Loucy (cell line): ENCODE measurements at regions not wholly inside any gene's neighbourhood (a gene's known extent, or its start where the extent isn't known, plus 50 kb on each side); places are given as distances from the start of the nearest gene placed in this dataset.

Experiments used
- H2AFZ ChIP-seq: fragments of 200-600 bp; sonication (generic); 2 replicates; pipeline ENCODE4 v1.6.0; 2016; ENCODE audit warnings: antibody characterized with exemption, mild to moderate bottlenecking, low read length, moderate library complexity
- H3F3A ChIP-seq: fragments of 200-600 bp; 2 replicates; pipeline ENCODE4 v1.6.0; 2016; ENCODE audit warnings: antibody characterized with exemption, low read depth, mild to moderate bottlenecking
- H3K27me3 ChIP-seq: fragments of 200-600 bp; sonication (generic); 2 replicates; pipeline ENCODE4 v1.6.1; 2014; ENCODE audit warnings: low read length, mild to moderate bottlenecking; ENCODE audit not compliant: insufficient read depth, poor library complexity, severe bottlenecking
- H3K36me3 ChIP-seq: fragments of 200-600 bp; sonication (generic); 2 replicates; pipeline ENCODE4 v1.6.1; 2016; ENCODE audit warnings: low read length; ENCODE audit not compliant: insufficient read depth
- H3K4me1 ChIP-seq: fragments of 200-600 bp; sonication (generic); 2 replicates; pipeline ENCODE4 v1.5.1; 2014; ENCODE audit warnings: low read length, mild to moderate bottlenecking; ENCODE audit not compliant: insufficient read depth, poor library complexity, severe bottlenecking
- H3K4me2 ChIP-seq: fragments of 200-600 bp; sonication (generic); 2 replicates; pipeline ENCODE4 v1.6.0; 2014; ENCODE audit warnings: antibody characterized with exemption, low read length, low read depth, mild to moderate bottlenecking; ENCODE audit not compliant: poor library complexity, severe bottlenecking
- H3K4me3 ChIP-seq: fragments of 200-600 bp; sonication (generic); 2 replicates; pipeline ENCODE4 v1.5.1; 2014; ENCODE audit warnings: low read length, mild to moderate bottlenecking, mixed read lengths; ENCODE audit not compliant: poor library complexity, severe bottlenecking
- H3K79me2 ChIP-seq: fragments of 200-600 bp; sonication (generic); 2 replicates; pipeline ENCODE4 v1.6.1; 2014; ENCODE audit warnings: low read length; ENCODE audit not compliant: insufficient read depth
- H3K9ac ChIP-seq: fragments of 200-600 bp; sonication (generic); 2 replicates; pipeline ENCODE4 v1.6.0; 2014; ENCODE audit warnings: mild to moderate bottlenecking, low read depth, low read length, moderate library complexity; ENCODE audit not compliant: poor library complexity, severe bottlenecking
- H3K9me2 ChIP-seq: fragments of 200-600 bp; sonication (generic); replicated peaks from 2 replicates; pipeline ENCODE4 v1.6.1; 2016; ENCODE audit warnings: low read depth, low read length, mixed read lengths
- H3K9me3 ChIP-seq: fragments of 200-600 bp; sonication (generic); 2 replicates; pipeline ENCODE4 v1.6.1; 2014; ENCODE audit warnings: mild to moderate bottlenecking, antibody characterized with exemption, low read length, low read depth; ENCODE audit not compliant: insufficient read depth
- H4K20me1 ChIP-seq: fragments of 200-600 bp; sonication (generic); 2 replicates; pipeline ENCODE4 v1.6.0; 2014; ENCODE audit warnings: antibody characterized with exemption, low read length, mild to moderate bottlenecking; ENCODE audit not compliant: insufficient read depth, poor library complexity, severe bottlenecking
- CTCF ChIP-seq: fragments of 200-600 bp; sonication (generic); conservative IDR thresholded peaks from 2 replicates; pipeline ENCODE4 v1.5.1; 2014; ENCODE audit warnings: mild to moderate bottlenecking, antibody characterized with exemption, low read length
- EZH2phosphoT487 ChIP-seq: fragments of 200-600 bp; IDR thresholded peaks from 2 replicates; pipeline ENCODE4 v1.6.1; 2018; ENCODE audit warnings: antibody characterized with exemption, mild to moderate bottlenecking, moderate library complexity, borderline replicate concordance

DNA sequence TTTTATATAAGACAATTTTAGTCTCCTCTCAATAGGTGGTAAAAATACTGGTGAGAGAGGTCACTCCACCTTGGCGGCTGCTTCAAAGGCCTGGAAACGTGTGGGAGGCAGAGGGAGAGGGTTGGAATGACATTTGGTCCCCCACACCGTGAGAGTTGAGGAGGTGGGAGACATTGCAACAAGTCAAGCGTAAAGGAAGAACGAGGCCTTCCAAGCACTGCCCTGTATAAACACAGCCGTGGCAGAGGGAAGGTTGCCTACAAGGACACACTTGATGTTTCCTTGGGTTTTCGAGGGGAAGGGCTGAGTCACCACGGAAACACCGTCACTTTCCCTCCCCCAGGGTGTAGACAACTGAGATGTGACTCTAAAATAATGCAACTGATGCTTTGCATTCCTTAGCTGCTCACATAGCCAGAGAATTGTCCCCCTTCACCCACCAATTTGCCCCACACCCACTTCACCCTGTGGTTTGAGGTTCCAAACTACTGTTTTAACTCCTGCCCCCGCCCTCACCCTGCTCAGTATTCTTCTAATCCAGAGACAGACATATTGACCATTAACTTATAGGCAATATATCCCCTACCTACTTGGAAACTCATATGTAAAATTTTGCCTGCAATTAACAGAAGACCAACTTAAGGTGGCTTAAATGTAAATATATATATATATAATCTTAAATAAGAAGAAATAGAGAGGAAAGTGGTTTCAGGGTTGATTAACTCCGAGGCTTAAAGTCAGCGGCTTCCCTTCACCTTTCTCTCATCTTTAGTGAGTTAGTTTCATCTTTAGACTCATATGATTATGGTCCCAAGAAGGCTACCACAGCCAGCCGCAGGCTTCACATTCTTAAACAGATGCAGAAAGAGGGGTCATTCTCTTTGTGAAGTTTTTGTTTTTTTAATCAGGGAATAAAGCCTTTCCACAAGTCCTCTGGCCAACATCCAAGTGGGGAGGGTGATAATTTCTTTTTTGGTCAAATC, 54.1 kb upstream of the BDNF start:
- Histone ChIP-seq H4K20me1 (no peaks in the 10 kb centered on the region), H3K36me3 (no peaks in the 10 kb centered on the region), H3K4me2 (no peak overlapping the region), H3K9me3 (no peaks in the 10 kb centered on the region), H3K4me1 (no peaks in the 10 kb centered on the region), H3K27me3 (no peaks in the 10 kb centered on the region), H3K4me3 (no peak overlapping the region), H3K9ac (no peak overlapping the region), H2AFZ (no peak overlapping the region), H3K9me2 (no peaks in the 10 kb centered on the region), H3K79me2 (no peaks in the 10 kb centered on the region), H3F3A (no peaks in the 10 kb centered on the region)
- TF ChIP-seq CTCF (no peak), EZH2phosphoT487 (no peak)
